ENCODE measurements at regions not wholly inside any gene's neighbourhood (a gene's known extent, or its start where the extent isn't known, plus 50 kb on each side); places are given as distances from the start of the nearest gene placed in this dataset.

DNA sequence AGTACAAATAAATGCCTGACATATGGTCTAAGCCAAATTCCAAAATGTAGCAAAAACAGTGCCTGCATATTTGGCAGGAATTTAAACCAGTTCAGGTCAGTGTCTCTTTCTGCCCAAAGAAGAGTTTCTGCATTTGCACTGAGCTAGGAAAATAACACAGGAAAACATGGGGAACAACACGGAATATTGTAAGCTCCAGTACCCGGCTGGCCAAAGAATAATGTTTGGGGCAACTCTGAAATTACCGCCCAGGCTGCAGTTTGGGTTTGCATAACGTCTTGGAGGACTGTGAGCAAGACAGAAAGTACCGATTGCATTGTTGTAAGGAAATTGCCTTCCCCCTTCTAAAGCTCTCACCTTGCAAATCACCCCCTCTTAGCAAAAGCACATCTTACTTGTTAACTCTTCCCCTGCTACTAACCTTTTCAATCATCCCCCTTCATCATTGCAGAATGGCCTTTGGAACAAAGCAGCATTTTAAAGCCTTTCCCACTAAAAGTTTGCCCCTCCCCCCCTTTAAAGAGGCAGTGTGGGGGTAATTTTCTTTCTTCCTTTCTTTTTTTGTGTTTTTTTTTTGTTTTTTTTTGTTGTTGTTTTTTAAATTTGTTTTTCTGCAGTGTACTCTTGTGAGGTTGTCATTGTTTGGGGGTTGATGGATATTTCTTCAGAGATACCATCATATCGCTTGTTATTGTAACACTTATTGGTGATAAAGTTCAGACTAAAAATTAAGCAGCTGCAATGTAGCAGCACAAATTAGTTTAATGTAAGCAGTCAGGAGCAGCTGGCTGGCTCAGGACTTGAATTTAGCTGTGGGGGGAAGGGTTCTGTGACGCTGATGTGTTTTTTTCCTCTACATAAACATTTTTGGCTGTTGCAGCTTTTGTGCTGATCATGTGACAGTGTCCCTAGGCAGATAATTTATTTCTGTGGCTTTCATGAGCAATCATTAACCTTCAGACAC, 100.0 kb upstream of the CITED2 start:
- H3K4me1 Mint-ChIP-seq (ENCODE audit: low read depth, unreplicated experiment), result peaks cover 34% of the 10 kb centered on the region
- peak overlapping the region; percentile 91 for H3K27ac Mint-ChIP-seq (ENCODE audit: unreplicated experiment)
- H3K36me3 Mint-ChIP-seq (ENCODE audit: unreplicated experiment), result no peaks in the 10 kb centered on the region
- H3K27me3 Mint-ChIP-seq (ENCODE audit: unreplicated experiment), result peaks cover 4% of the 10 kb centered on the region
- peak overlapping the region; percentile 56 for H3K4me3 Mint-ChIP-seq (ENCODE audit: unreplicated experiment)
- H3K9me3 Mint-ChIP-seq (ENCODE audit: unreplicated experiment), result no peaks in the 10 kb centered on the region
- TF ChIP-seq, protein P1, sequence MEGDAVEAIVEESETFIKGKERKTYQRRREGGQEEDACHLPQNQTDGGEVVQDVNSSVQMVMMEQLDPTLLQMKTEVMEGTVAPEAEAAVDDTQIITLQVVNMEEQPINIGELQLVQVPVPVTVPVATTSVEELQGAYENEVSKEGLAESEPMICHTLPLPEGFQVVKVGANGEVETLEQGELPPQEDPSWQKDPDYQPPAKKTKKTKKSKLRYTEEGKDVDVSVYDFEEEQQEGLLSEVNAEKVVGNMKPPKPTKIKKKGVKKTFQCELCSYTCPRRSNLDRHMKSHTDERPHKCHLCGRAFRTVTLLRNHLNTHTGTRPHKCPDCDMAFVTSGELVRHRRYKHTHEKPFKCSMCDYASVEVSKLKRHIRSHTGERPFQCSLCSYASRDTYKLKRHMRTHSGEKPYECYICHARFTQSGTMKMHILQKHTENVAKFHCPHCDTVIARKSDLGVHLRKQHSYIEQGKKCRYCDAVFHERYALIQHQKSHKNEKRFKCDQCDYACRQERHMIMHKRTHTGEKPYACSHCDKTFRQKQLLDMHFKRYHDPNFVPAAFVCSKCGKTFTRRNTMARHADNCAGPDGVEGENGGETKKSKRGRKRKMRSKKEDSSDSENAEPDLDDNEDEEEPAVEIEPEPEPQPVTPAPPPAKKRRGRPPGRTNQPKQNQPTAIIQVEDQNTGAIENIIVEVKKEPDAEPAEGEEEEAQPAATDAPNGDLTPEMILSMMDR (IDR thresholded peaks at IDR 0.05; ENCODE audit: partially characterized antibody, unreplicated experiment), result no peak
- no peak for DNase-seq

DNA sequence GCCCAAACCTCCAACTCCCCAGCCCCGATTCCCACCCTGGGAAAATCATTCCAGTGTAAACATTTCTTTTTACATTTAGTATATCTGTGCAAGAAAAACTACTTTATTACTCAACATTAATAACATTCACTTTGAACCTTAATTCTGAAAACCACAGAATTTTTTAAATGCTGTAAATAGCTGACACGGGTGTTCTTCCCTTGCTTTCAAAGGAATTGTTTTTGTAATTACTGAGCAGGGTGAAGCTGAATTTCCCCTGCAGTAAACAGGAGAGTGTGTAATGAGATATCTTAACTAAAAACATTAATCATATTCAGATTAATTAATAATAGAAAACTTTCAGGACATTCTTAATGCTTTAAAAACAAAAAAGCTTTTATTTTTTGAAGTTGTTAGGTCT, 99.3 kb upstream of the CITED2 start:
- DNase-seq, result no peak
- Mint-ChIP-seq H3K27ac (ENCODE audit: unreplicated experiment) (peak overlapping the region; percentile 91), H3K9me3 (ENCODE audit: unreplicated experiment) (no peaks in the 10 kb centered on the region), H3K36me3 (ENCODE audit: unreplicated experiment) (no peaks in the 10 kb centered on the region), H3K4me3 (ENCODE audit: unreplicated experiment) (peak overlapping the region; percentile 73), H3K27me3 (ENCODE audit: unreplicated experiment) (peaks cover 4% of the 10 kb centered on the region), H3K4me1 (ENCODE audit: low read depth, unreplicated experiment) (peaks cover 34% of the 10 kb centered on the region)
- TF ChIP-seq, protein P1 (IDR thresholded peaks at IDR 0.05; ENCODE audit: partially characterized antibody, unreplicated experiment), result no peak

DNA sequence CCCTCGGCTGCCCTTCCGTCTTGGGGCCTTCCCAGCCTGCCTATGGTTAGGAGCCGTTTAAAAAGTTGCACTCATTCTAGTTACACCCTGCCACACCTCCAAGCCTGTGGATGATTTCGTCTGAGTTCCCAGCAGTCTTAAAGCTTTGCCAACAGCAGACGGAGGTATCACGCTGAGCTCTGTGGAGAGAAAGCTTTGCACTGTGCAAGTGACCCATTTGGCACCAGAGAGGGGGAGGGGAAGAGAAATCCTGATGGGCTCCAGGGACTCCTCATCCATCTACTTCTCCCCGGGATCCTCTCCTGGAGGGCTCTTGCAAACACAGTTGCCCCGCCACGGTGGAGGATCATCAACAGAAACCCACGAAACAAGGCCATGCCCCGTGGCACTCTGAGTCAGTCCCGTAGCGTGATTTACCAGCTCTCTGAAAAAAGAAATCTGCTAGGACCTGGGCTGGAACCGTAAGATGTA, 98.8 kb upstream of the CITED2 start:
- DNase-seq, result peak; percentile 28
- Mint-ChIP-seq H3K36me3 (ENCODE audit: unreplicated experiment) (no peaks in the 10 kb centered on the region), H3K27ac (ENCODE audit: unreplicated experiment) (peak overlapping the region; percentile 91), H3K27me3 (ENCODE audit: unreplicated experiment) (peaks cover 4% of the 10 kb centered on the region), H3K4me1 (ENCODE audit: low read depth, unreplicated experiment) (peaks cover 35% of the 10 kb centered on the region), H3K4me3 (ENCODE audit: unreplicated experiment) (peak overlapping the region; percentile 73), H3K9me3 (ENCODE audit: unreplicated experiment) (no peaks in the 10 kb centered on the region)
- TF ChIP-seq, protein P1 (IDR thresholded peaks at IDR 0.05; ENCODE audit: partially characterized antibody, unreplicated experiment), result no peak

DNA sequence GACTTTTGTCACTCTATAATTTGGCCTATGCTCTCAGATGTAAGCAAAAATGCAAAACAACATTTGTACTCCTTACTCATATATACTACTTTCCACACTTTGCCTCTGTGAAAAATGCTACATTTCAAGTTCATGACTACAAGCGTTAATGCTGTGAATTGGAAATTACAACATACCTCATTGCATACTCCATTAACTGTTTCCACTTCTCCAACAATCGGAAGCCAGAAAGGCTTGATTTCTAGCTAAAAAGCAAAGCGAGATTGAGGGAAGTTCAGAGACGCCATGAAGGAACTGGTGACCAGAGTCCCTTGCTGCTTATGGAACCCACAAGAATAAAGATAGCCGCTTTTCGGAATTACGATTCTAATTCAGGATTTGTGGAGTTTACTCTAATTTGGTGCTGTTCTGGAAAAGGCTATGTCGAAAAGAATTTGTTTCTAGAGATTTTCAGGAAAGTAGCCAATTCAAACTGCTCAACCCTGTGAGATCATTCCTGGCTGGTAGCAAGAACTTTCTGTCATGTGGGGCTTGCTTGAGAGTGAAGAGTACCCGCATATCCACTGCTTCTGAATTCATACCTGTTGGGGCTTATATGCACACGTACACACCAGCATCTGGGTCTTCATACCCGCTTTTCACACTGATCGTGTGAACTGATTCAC, 98.0 kb upstream of the CITED2 start:
- H3K36me3 Mint-ChIP-seq (ENCODE audit: unreplicated experiment), result no peaks in the 10 kb centered on the region
- no peak overlapping the region for H3K27ac Mint-ChIP-seq (ENCODE audit: unreplicated experiment)
- DNase-seq, result no peak
- H3K4me1 Mint-ChIP-seq (ENCODE audit: low read depth, unreplicated experiment), result peaks cover 39% of the 10 kb centered on the region
- peaks cover 4% of the 10 kb centered on the region for H3K27me3 Mint-ChIP-seq (ENCODE audit: unreplicated experiment)
- H3K4me3 Mint-ChIP-seq (ENCODE audit: unreplicated experiment), result no peak overlapping the region
- no peaks in the 10 kb centered on the region for H3K9me3 Mint-ChIP-seq (ENCODE audit: unreplicated experiment)
- TF ChIP-seq, protein P1 (IDR thresholded peaks at IDR 0.05; ENCODE audit: partially characterized antibody, unreplicated experiment), result no peak

Measured in glutamatergic neuron (in vitro differentiated cells).